ENCODE measurements at regions not wholly inside any gene's neighbourhood (a gene's known extent, or its start where the extent isn't known, plus 50 kb on each side); places are given as distances from the start of the nearest gene placed in this dataset.

DNA sequence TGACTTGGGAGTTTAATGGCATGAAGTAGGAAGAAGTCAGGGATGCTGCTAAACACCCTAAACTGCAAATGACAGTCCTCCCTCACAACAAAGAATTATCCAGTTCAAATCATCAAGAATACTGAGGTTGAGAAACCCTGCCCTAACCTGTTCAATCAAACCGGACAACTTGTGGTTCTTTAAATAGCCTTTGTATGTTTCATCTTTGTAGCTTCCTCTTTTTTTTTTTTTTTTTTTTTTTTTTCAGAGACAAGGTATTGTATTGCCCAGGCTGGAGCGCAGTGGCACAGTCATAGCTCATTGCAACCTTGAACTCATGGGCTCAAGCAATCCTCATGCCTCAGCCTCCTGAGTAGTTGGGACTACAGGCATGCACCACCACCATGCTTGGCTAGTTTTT is 52.5 kb upstream of the TTC29 start:
- H3K27ac ChIP-seq, result no peak overlapping the region
- no peak overlapping the region for H3K4me3 ChIP-seq

DNA sequence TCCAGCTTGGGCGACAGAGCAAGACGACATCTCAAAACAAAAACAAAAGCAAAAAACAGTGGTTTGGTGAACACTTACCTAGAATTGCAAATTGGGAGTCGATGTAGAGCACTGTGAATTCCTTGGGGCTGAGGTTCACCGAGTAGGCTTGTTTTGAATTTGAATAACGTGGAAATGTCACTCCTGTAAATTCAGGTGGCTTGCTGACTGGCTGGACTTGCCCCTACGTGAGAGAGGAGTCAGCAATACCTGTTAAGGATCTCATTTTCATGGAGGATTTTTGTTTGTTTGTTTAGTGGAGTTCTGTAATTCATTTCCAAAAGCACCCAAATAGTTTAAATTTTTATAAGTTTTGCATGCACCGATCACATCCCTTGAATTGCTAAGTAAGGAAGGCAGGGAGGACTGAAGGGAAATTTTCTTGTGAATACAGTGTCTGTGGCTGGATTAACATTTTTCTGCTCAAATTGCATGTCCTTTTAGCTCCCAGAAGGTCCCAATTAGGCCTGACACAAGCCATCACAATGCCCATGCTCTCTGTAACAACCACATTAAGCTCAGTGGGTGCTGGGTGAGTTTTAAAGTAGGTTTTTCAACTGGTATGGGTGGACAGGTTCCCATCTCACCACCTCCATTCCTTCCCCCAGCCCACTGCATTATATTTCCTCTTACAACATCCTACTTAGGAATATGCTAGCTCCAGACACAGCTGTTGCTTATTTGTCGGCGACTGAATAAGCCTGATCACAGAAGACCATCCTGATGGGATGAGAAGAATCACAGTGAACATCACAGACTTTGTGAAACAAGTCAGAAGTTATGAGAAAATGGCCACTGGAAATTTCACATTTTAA is 58.5 kb upstream of the TTC29 start:
- Histone ChIP-seq H3K4me3 (no peak overlapping the region), H3K27ac (no peak overlapping the region)

GRCh38 chr4:147006229-147006628 is 60.6 kb upstream of the TTC29 start:
- no peak overlapping the region for H3K4me3 ChIP-seq
- no peak overlapping the region for H3K27ac ChIP-seq

- Histone ChIP-seq H3K27ac (no peak overlapping the region), H3K4me3 (no peak overlapping the region)
Observed at GRCh38 chr4:147009875-147010274, 64.2 kb upstream of the TTC29 start.

GRCh38 chr4:147011411-147011810 is 65.7 kb upstream of the TTC29 start:
- no peak overlapping the region for H3K4me3 ChIP-seq
- no peak overlapping the region for H3K27ac ChIP-seq

GRCh38 chr4:147012059-147012707 is 66.5 kb upstream of the TTC29 start:
- no peak overlapping the region for H3K27ac ChIP-seq
- H3K4me3 ChIP-seq, result no peak overlapping the region

- Histone ChIP-seq H3K27ac (peak overlapping the region in 1 of 21 experiments; percentile 62), H3K4me3 (no peak overlapping the region)
Observed at GRCh38 chr4:147014946-147015345, 69.3 kb upstream of the TTC29 start.

GRCh38 chr4:147015491-147015890 is 69.8 kb upstream of the TTC29 start:
- Histone ChIP-seq H3K4me3 (no peak overlapping the region), H3K27ac (peak overlapping the region in 1 of 21 experiments; percentile 62)

GRCh38 chr4:147017081-147017480 is 71.4 kb upstream of the TTC29 start:
- Histone ChIP-seq H3K27ac (no peak overlapping the region), H3K4me3 (no peak overlapping the region)

DNA sequence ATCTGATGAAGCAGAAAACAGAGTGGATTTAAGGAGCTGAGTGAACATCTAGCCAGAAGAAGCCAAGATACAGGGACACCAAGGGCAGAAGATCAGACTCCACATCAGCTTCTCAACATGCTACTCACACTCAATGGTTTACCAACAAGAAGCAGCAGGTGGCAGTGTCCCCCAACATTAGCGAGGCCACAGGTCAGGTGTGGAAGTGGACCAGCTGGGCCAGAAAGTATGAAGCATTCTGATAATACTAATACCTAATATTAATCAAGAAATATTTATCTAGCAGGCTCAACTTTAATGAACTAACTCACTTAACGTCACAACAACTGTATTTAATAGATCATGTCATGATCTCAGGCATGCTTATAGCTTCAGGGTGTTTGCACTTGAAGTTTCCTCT is 73.4 kb upstream of the TTC29 start:
- no peak overlapping the region for H3K4me3 ChIP-seq

DNA sequence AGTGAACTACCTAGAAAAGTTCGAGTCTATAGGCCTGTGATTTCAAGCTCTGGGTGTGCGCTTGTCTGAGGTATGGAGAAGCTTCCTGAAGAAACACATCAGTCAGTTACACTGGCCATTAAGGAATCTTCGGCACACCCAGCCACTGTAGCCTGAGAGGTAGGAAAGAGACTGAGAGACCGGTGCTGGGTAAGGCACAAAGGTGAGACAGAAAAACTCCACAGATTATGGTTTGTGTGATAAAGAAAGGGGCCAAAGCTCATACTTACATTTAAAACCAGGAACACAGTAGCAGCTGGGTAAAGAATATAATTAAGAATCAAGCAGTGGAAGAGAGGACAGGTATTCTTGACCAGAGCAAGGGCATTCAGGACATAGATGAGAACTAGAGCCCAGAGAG is 74.8 kb upstream of the TTC29 start:
- Histone ChIP-seq H3K4me3 (no peak overlapping the region), H3K27ac (no peak overlapping the region)

More for the DNA sequence above, 73.4 kb upstream of the TTC29 start:
- H3K27ac ChIP-seq, result no peak overlapping the region

- Histone ChIP-seq H3K4me3 (no peak overlapping the region), H3K27ac (no peak overlapping the region)
Observed at GRCh38 chr4:147025042-147025441, 79.4 kb upstream of the TTC29 start.

DNA sequence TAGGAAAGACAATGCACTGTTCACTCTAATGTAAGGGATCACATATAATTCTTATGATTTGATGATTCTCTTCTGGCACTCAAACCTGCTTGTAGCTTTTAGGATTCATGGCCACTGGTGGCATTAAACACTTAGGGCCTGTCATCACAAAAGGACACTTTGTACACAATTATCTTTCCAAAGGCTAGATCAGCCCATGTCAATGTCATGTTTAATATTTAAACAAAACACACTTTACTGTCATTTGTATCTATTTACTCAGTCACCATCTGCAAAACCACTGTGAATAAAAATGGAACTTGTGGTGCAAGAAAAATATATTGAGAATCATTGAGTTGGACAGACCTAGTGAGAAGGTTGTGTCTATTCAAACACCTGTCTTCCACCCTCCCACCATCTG is 83.6 kb upstream of the TTC29 start:
- no peak overlapping the region for H3K27ac ChIP-seq

GRCh38 chr4:147034372-147034771 is 88.7 kb upstream of the TTC29 start:
- no peak overlapping the region for H3K4me3 ChIP-seq
- no peak overlapping the region for H3K27ac ChIP-seq

More for the DNA sequence above, 83.6 kb upstream of the TTC29 start:
- H3K4me3 ChIP-seq, result no peak overlapping the region

GRCh38 chr4:147037069-147037468 is 91.4 kb upstream of the TTC29 start:
- no peak overlapping the region for H3K27ac ChIP-seq

DNA sequence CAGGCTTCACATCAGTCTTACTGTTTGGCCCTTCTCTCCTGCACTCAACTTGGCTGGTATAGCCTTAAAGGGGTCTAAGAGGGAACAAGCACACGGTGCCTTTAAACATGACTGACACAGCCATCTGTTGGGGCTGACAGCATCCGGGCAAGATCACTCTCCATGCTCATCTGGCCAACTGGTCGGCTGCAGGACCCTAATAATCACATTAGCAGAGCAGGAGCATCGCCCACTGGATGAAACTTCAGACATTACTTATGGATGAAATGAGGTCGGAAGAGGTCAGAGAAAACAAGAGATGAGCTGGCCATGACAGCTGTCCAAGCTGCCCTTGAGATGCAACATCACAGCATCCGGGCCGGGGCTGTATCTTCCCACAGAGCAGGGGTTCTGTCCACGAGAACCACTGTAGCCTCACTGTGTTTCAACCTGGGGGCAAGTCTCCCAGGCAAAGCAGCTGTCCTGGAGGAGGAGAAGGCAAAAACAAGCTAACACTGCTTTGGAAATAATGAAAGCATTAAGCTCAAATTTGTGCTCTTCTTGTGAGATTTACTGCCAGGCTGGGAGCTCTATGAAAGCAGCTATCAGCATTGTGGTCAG is 94.4 kb upstream of the TTC29 start:
- Histone ChIP-seq H3K27ac (no peak overlapping the region), H3K4me3 (no peak overlapping the region)

More at GRCh38 chr4:147037069-147037468, 91.4 kb upstream of the TTC29 start:
- no peak overlapping the region for H3K4me3 ChIP-seq

- Histone ChIP-seq H3K4me3 (no peak overlapping the region), H3K27ac (no peak overlapping the region)
Observed at GRCh38 chr4:147040874-147041273, 95.2 kb upstream of the TTC29 start.

- Histone ChIP-seq H3K4me3 (no peak overlapping the region), H3K27ac (no peak overlapping the region)
Observed at GRCh38 chr4:147041376-147041775, 95.7 kb upstream of the TTC29 start.

- no peak overlapping the region for H3K4me3 ChIP-seq
- H3K27ac ChIP-seq, result no peak overlapping the region
Observed at GRCh38 chr4:147042046-147042445, 96.4 kb upstream of the TTC29 start.

DNA sequence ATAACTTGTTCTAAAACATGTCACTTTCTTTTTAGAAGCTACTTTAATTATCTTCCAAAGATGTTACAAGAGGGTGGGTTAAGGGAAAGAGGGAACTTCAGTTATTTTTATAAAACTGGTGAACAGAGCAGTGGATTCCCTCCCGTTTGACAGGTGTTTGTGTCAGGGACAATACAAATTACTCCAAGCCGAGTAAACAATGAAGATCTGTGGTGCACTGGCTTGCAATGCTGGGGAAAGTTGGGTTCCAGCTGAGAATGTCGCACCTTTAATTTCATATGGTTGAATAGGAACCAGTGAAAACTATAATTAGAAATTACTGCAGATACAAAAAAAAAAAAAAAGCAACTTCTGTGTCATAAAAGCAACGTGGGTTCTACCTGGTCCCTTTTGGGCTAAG is 98.6 kb upstream of the TTC29 start:
- no peak overlapping the region for H3K4me3 ChIP-seq
- H3K27ac ChIP-seq, result no peak overlapping the region

DNA sequence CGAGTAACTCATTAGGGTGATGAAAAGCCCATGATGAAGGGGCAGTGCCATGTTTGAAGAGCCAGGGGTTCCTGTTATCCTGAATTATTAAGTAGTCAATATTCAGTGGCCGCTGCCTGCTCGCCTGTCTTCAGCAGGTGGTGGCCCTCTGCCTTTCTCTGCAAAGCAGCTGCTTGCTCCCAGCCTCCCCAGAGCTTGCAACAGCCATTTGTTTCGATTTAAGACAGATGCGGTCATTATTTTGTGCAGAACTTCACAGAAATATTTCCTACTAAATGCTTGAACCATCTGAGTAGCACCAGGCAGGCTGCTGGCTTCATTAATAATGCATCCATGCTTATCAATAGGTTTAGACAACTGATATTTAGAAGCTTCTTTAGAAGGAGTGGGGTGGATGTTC is 104.3 kb upstream of the TTC29 start:
- no peak overlapping the region for H3K27ac ChIP-seq
- H3K4me3 ChIP-seq, result no peak overlapping the region

All from skin epidermis (tissue), 12 donors.